HG03521 (cell line): ENCODE measurements at regions not wholly inside any gene's neighbourhood (a gene's known extent, or its start where the extent isn't known, plus 50 kb on each side); places are given as distances from the start of the nearest gene placed in this dataset.

ENCODE experiments used
- ATAC-seq: cut with Tn5 transposase; IDR thresholded peaks from one replicate; pipeline ENCODE4 v1.9.1; 2021; ENCODE audit warnings: mild to moderate bottlenecking, moderate library complexity; ENCODE audit not compliant: unreplicated experiment

GRCh38 chr5:165119175-165119574 is 1613.8 kb downstream of the MAT2B start:
- ATAC-seq, result no peak

- ATAC-seq, result no peak
These were observed 1621.2 kb downstream of the MAT2B start for GRCh38 chr5:165126598-165126997.

GRCh38 chr5:165127941-165128340 is 1622.5 kb downstream of the MAT2B start:
- ATAC-seq, result no peak

GRCh38 chr5:165130656-165131055 is 1625.2 kb downstream of the MAT2B start:
- ATAC-seq, result no peak

GRCh38 chr5:165134155-165134554 is 1628.7 kb downstream of the MAT2B start:
- ATAC-seq, result no peak

- no peak for ATAC-seq
These were observed 1630.1 kb downstream of the MAT2B start for GRCh38 chr5:165135565-165135964.

- ATAC-seq, result no peak
These were observed 1632.3 kb downstream of the MAT2B start for GRCh38 chr5:165137701-165138100.

GRCh38 chr5:165138236-165138635 is 1632.8 kb downstream of the MAT2B start:
- no peak for ATAC-seq

- ATAC-seq, result no peak
These were observed 1633.8 kb downstream of the MAT2B start for GRCh38 chr5:165139262-165139661.

GRCh38 chr5:165139721-165140120 is 1634.3 kb downstream of the MAT2B start:
- no peak for ATAC-seq

GRCh38 chr5:165143741-165144140 is 1638.3 kb downstream of the MAT2B start:
- ATAC-seq, result no peak

GRCh38 chr5:165149431-165149830 is 1644.0 kb downstream of the MAT2B start:
- no peak for ATAC-seq

- ATAC-seq, result no peak
These were observed 1646.6 kb downstream of the MAT2B start for GRCh38 chr5:165152058-165152457.

GRCh38 chr5:165157219-165157618 is 1651.8 kb downstream of the MAT2B start:
- ATAC-seq, result no peak

- ATAC-seq, result no peak
These were observed 1655.8 kb downstream of the MAT2B start for GRCh38 chr5:165161204-165161603.

- ATAC-seq, result no peak
These were observed 1658.4 kb downstream of the MAT2B start for GRCh38 chr5:165163861-165164260.

GRCh38 chr5:165173651-165174050 is 1668.2 kb downstream of the MAT2B start:
- ATAC-seq, result no peak

- ATAC-seq, result no peak
These were observed 1669.6 kb downstream of the MAT2B start for GRCh38 chr5:165175041-165175440.

- no peak for ATAC-seq
These were observed 1678.8 kb downstream of the MAT2B start for GRCh38 chr5:165184183-165184582.

GRCh38 chr5:165185716-165186115 is 1680.3 kb downstream of the MAT2B start:
- no peak for ATAC-seq

GRCh38 chr5:165187815-165188214 is 1682.4 kb downstream of the MAT2B start:
- ATAC-seq, result no peak

GRCh38 chr5:165188556-165189175 is 1683.2 kb downstream of the MAT2B start:
- ATAC-seq, result no peak

GRCh38 chr5:165196961-165197360 is 1691.5 kb downstream of the MAT2B start:
- ATAC-seq, result no peak
